BJ (cell line): ENCODE measurements at regions not wholly inside any gene's neighbourhood (a gene's known extent, or its start where the extent isn't known, plus 50 kb on each side); places are given as distances from the start of the nearest gene placed in this dataset. TPM values are rescaled to one million over a fixed set of nuclear protein-coding genes. Genes with fewer than 3 reads are reported as not detected.

Source experiments
- CTCF ChIA-PET: fragments of 350-600 bp; formaldehyde crosslinking; extraction: SDS; loops from one replicate; lab custom pipeline; 2021; ENCODE audit warnings: antibody characterized with exemption, inconsistent platforms; lab: Yijun Ruan, JAX
- POLR2A ChIA-PET: fragments of 300-600 bp; sonication (Branson Sonifier 250); formaldehyde crosslinking; extraction: SDS; loops from one replicate; lab custom pipeline; 2021; ENCODE audit warnings: antibody characterized with exemption; lab: Charles Lee
- DNase-seq: peaks from one replicate; pipeline ENCODE4 v3.0.0-alpha.2; 2011; ENCODE audit warnings: low read depth
- H3K27me3 ChIP-seq: 2 replicates; pipeline ENCODE4 v1.6.0; 2011; ENCODE audit warnings: low read length; ENCODE audit not compliant: control insufficient read depth, insufficient read depth
- H3K36me3 ChIP-seq: 2 replicates; pipeline ENCODE4 v1.5.1; 2011; ENCODE audit warnings: low read length; ENCODE audit not compliant: control insufficient read depth, insufficient read depth
- H3K4me3 ChIP-seq: 2 replicates; pipeline ENCODE4 v1.5.1; 2011; ENCODE audit warnings: low read depth, mild to moderate bottlenecking, control low read depth, low read length
- CTCF ChIP-seq: IDR thresholded peaks from 2 replicates; pipeline ENCODE4 v1.5.1; 2011; ENCODE audit warnings: low read depth, mild to moderate bottlenecking, control low read depth, inconsistent platforms, low read length, moderate library complexity; ENCODE audit not compliant: insufficient read depth
- small RNA-seq: library from RNA; depleted of rRNA; stranded (forward); fragments of <200 nt; gene quantifications from one replicate; pipeline ENCODE3, GENCODE V24; 2012; ENCODE audit warnings: low replicate concordance, low read depth; ENCODE audit not compliant: insufficient read length

GRCh38 chrX:100048156-100048555 lies 361.9 kb downstream of the PCDH19 start:
- POLR2A ChIA-PET, result no interaction called here
- DNase-seq, result no peak
- no peak for TF ChIP-seq CTCF
- H3K36me3 ChIP-seq, result no peaks in the 10 kb centered on the region
- H3K27me3 ChIP-seq, result no peaks in the 10 kb centered on the region
- CTCF ChIA-PET, result no interaction called here
- H3K4me3 ChIP-seq, result no peak overlapping the region

Small RNAs in the stretch of these regions (small RNA-seq; reads per million reads assigned to genes)
- gene RF00402, result not detected
